Prostate gland (tissue), 2 donors: ENCODE measurements at regions not wholly inside any gene's neighbourhood (a gene's known extent, or its start where the extent isn't known, plus 50 kb on each side); places are given as distances from the start of the nearest gene placed in this dataset.

Experiments
- DNase-seq: peaks from one replicate; pipeline ENCODE4 v3.0.0-alpha.2; 2019; ENCODE audit warnings: low spot score
- H3K27ac ChIP-seq, 2 donors: fragments of 200-600 bp; sonication (generic); 2 replicates each; pipeline ENCODE4 v1.5.1; 2017 to 2019
- H3K27me3 ChIP-seq: fragments of 200-600 bp; sonication (generic); replicated peaks from 2 replicates; pipeline ENCODE4 v1.5.1; 2019; ENCODE audit not compliant: insufficient read depth
- H3K36me3 ChIP-seq, 2 donors: fragments of 200-600 bp; sonication (generic); 1 replicate in 1 of 2; 2 replicates in 1 of 2; pipeline versions ENCODE4 v1.5.1 to v1.8.1; 2017 to 2019
- H3K4me1 ChIP-seq: fragments of 200-600 bp; sonication (generic); replicated peaks from 2 replicates; pipeline ENCODE4 v1.5.1; 2019
- H3K4me3 ChIP-seq, 2 donors: fragments of 200-600 bp; sonication (generic); 2 replicates each; pipeline ENCODE4 v1.5.1; 2017 to 2019
- H3K9me3 ChIP-seq: fragments of 200-600 bp; sonication (generic); 2 replicates; pipeline ENCODE4 v1.5.1; 2017
- CTCF ChIP-seq, 4 experiments: fragments of 200-600 bp in 2 of 4; fragments of 450-650 bp in 2 of 4; sonication (generic) in 2 of 4; IDR thresholded peaks; 1 replicate in 3 of 4; 2 replicates in 1 of 4; pipeline ENCODE4 v1.5.1; 2016 to 2019; ENCODE audit warnings: antibody characterized with exemption in 4 of 4, mild to moderate bottlenecking in 2 of 4, moderate library complexity in 2 of 4
- POLR2A ChIP-seq: fragments of 450-650 bp; IDR thresholded peaks from one replicate; pipeline ENCODE4 v1.6.1; 2016; ENCODE audit warnings: antibody characterized with exemption, mild to moderate bottlenecking
- POLR2AphosphoS5 ChIP-seq: sonication (generic); formaldehyde crosslinking; IDR thresholded peaks from one replicate; pipeline ENCODE4 v1.6.1; 2017; ENCODE audit warnings: antibody characterized with exemption
- WGBS: methylation state at CpG from one replicate; pipeline ENCODE4 v1.1.5; 2018; 5-methylcytosine and 5-hydroxymethylcytosine counted together
- intact Hi-C: fragments of 100-400 bp; cut with DNase I; formaldehyde crosslinking; loops from one replicate; pipeline ENCODE4 v1.14.2; 2022

- 67% methylated on average over 3 of the region's 3 CpGs for WGBS
These were observed 171.2 kb upstream of the EGLN3 start for GRCh38 chr14:34122081-34122480.

GRCh38 chr14:34120185-34120977, 169.5 kb upstream of the EGLN3 start:
- TF ChIP-seq CTCF (IDR thresholded peaks at IDR 0.05) (no peak), POLR2A (no peak), POLR2AphosphoS5 (no peak)
- intact Hi-C loops, result no loop called here
- no peaks in the 10 kb centered on the region for H3K27me3 ChIP-seq
- H3K4me3 ChIP-seq, result no peak overlapping the region
- 88% methylated on average over 3 of the region's 3 CpGs for WGBS
- H3K36me3 ChIP-seq, result no peaks in the 10 kb centered on the region
- H3K4me1 ChIP-seq, result no peaks in the 10 kb centered on the region
- H3K27ac ChIP-seq, result no peak overlapping the region
- no peaks in the 10 kb centered on the region for H3K9me3 ChIP-seq
- DNase-seq, result no peak

More at GRCh38 chr14:34122081-34122480, 171.2 kb upstream of the EGLN3 start:
- no peaks in the 10 kb centered on the region for H3K4me1 ChIP-seq
- intact Hi-C loops, result no loop called here
- H3K9me3 ChIP-seq, result no peaks in the 10 kb centered on the region
- no peak overlapping the region for H3K27ac ChIP-seq
- H3K4me3 ChIP-seq, result no peak overlapping the region
- no peak for DNase-seq
- TF ChIP-seq POLR2A (no peak), POLR2AphosphoS5 (no peak), CTCF (IDR thresholded peaks at IDR 0.05) (no peak)
- H3K27me3 ChIP-seq, result no peaks in the 10 kb centered on the region
- H3K36me3 ChIP-seq, result no peaks in the 10 kb centered on the region

DNA sequence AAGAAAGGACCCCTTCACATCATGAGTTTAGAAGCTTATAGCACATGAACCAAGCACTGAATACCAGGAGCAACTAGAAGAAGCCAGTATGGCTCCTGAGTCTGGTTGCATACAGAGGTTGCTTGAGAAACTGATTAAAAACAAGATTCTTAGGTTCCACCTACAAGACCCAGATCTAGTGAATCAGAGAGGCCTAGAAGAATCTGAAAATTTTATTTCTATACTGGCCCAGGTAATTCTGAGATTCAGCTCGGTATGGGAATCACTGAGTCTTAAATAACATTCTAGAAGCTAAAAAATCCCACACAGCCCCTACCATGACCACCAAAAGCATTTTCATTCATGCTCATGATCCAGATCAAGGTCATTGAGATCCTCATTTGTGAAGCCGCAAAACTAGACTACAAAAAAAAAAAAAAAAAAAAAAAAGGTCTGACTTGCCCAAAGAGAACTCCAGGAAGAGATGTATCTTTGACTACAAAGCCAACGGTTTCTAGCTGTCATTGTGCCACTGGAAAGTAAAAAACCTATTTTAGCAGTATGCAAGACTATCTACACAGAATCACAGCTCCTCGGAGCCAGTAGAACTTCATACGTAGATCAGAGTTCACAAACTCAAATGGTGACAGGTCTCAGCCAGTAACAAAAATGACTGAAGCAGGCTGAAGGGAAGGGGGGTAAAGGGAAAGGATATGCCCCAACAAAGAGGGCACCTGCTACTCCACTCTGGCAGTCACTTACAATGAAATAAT, 168.4 kb upstream of the EGLN3 start:
- Histone ChIP-seq H3K4me3 (no peak overlapping the region), H3K9me3 (no peaks in the 10 kb centered on the region), H3K27ac (no peak overlapping the region), H3K4me1 (no peaks in the 10 kb centered on the region), H3K27me3 (no peaks in the 10 kb centered on the region), H3K36me3 (no peaks in the 10 kb centered on the region)
- intact Hi-C loops, result no loop called here
- no peak for TF ChIP-seq POLR2AphosphoS5
- no peak for TF ChIP-seq POLR2A
- TF ChIP-seq CTCF (IDR thresholded peaks at IDR 0.05), result no peak
- DNase-seq, result no peak
- WGBS, result 83% methylated on average over 5 of the region's 5 CpGs

DNA sequence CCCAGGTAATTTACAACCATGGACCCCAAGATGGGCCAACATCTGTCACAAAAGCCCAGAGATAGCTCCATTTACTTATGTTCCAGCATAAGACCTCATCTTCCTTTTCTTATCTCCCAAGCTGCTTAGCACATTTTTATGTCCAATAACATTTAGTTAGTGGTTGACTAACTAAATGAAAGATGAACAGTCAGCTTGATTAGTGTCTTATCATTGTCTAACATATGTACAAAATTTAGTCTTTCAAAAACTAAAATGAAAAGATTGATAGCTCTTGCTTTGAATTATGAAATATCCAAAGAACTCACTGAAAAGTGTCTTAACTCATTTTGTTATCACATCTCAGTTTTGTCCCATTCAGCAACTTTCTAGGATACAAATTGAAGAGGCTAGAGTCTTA, 163.1 kb upstream of the EGLN3 start:
- TF ChIP-seq POLR2AphosphoS5 (no peak), POLR2A (no peak), CTCF (IDR thresholded peaks at IDR 0.05) (no peak)
- no peak overlapping the region for H3K27ac ChIP-seq
- H3K4me3 ChIP-seq, result no peak overlapping the region
- no peaks in the 10 kb centered on the region for H3K27me3 ChIP-seq
- no peak for DNase-seq
- no peaks in the 10 kb centered on the region for H3K36me3 ChIP-seq
- no peaks in the 10 kb centered on the region for H3K4me1 ChIP-seq
- intact Hi-C loops, result no loop called here
- H3K9me3 ChIP-seq, result no peaks in the 10 kb centered on the region
